Retina (tissue), 1 donor: ENCODE measurements at regions not wholly inside any gene's neighbourhood (a gene's known extent, or its start where the extent isn't known, plus 50 kb on each side); places are given as distances from the start of the nearest gene placed in this dataset.
"Not testable (repeated sequence)": the region's sequence is repeated elsewhere in the genome, so short reads cannot be mapped to it uniquely, and the experiment has no call there.

Experiments
- DNase-seq: peaks from one replicate; pipeline ENCODE4 v3.0.0-alpha.2; 2016

GRCh38 chr7:13241416-13241815, 554.0 kb downstream of the ARL4A start:
- no peak for DNase-seq

GRCh38 chr7:13257661-13258060, 570.2 kb downstream of the ARL4A start:
- DNase-seq: no peak

DNA sequence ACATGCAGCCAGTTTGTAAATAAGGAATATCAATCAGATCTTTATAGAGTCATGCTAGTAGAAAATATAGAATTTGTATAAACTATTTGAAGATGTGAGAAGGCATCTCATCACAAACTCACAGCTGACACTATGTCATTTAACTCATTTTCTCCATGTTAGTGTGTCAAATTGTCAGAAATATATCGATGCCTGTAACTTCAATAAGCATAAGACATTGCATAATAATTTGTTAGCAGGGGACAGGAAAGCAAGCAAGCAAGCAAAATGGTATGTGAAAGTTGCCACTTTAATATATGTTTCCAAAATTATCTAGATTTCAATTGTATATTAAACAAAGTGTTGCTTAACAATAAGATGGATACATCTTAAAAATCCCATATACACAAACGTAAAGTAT, 571.0 kb downstream of the ARL4A start:
- DNase-seq: no peak

- DNase-seq: no peak
Observed at GRCh38 chr7:13259930-13260329, 572.5 kb downstream of the ARL4A start.

GRCh38 chr7:13262929-13263530, 575.6 kb downstream of the ARL4A start:
- DNase-seq: no peak

DNA sequence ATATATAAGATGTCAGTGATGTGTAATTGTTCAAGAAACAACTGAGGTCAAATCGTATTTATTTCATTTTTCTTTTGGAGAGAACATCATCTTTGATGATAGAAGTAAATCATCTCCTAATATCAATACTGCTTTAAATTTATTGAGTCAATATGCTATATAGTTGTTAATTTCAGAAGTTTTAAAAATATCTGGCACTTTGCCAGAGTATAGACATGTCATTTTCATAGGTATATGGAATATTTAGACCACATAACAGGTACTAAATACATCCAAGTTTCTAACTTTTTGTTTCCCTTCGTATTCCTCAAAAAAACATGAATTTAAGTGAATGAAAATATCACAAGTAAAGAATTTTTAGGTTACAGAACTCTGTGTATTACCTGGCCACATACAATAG, 577.8 kb downstream of the ARL4A start:
- DNase-seq: no peak

- DNase-seq: not testable (repeated sequence)
Observed at GRCh38 chr7:13274205-13274604, 586.8 kb downstream of the ARL4A start.

DNA sequence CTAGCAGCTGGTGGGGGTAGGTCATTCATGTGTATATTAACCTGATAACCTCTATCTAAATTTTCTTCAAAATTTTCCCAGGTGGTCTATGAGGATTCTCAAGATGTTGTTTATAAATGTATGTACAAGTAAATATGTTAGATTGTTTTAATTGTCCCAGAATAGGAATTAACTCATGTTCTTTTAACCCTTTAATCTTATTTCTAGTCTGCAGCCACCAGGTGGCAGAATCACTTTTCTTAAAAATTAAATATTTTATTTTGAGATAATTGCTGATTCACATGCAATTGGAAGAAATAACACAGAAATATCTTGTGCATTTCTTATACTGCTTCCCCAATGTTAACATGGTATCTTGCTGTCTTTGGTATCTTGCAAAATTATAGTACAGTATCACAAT, 589.5 kb downstream of the ARL4A start:
- DNase-seq: no peak

- no peak for DNase-seq
Observed at GRCh38 chr7:13278020-13278419, 590.6 kb downstream of the ARL4A start.

DNA sequence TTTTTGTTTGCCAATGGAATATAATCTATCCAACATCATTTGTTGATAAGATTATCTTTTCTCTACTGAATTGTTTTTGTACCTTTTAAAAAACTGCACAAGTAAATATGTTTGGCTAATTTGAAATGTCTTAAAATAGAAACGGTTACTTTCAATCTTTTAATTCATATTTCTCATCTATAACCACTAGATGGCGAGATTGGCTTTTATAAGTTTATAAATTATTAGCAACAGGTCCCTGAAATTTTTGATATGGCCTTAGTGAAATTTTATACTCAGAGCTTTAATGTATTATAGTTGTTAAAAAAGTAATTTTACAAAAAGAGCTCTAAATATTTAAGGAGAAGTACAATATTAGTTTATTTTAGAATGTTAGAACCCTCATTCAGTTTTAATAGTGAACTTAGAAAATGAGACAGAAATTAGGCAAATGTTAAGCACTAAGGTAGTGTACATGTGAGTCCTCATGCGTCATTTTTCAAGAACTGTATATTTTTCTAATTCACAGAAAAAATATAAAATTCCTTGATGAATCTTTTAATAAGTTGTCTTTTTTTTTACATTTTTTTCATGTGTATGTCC, 592.5 kb downstream of the ARL4A start:
- DNase-seq: no peak

- no peak for DNase-seq
Observed at GRCh38 chr7:13282377-13282980, 595.0 kb downstream of the ARL4A start.

GRCh38 chr7:13286916-13287315, 599.5 kb downstream of the ARL4A start:
- no peak for DNase-seq

GRCh38 chr7:13288516-13288915, 601.1 kb downstream of the ARL4A start:
- no peak for DNase-seq

DNA sequence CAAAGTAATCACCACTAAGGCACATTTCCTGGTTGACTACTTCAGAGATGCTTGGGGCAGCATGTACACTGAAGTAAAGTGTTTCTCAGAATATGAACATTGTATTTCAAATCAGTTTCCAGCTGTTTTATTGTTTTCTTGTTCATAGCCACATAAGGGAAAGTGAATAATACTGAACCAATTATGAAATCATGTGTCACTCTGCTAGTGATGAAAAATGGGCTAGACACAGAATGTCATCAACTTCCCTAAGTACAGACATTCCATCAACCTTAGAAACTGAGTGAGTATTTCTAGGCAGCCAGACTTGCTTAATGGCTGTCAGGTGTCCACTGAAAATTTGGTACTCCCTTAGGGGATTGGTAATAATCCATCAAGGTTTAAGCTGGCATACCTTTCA, 603.5 kb downstream of the ARL4A start:
- DNase-seq: no peak

- no peak for DNase-seq
Observed at GRCh38 chr7:13293264-13294002, 606.0 kb downstream of the ARL4A start.

GRCh38 chr7:13307040-13307439, 619.6 kb downstream of the ARL4A start:
- DNase-seq: no peak

DNA sequence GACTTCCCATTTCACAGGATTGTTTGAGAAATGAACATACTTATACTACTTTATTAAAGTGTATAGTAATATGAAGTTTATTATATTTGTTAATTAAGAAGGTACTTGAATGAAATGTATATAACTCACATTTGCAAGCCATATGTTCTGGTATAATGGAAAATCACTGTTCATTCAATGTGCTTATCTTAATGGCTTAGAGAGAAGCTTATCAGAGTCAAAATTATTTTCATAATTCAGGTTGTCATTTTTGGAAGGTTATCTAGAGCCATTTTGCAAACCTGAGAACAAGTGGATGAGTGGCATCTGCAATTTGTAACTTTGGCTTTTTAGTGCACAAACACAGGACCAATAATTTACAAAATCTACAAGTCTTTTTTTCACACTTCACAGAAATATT, 621.0 kb downstream of the ARL4A start:
- no peak for DNase-seq

GRCh38 chr7:13309535-13309934, 622.1 kb downstream of the ARL4A start:
- DNase-seq: no peak

GRCh38 chr7:13312307-13312706, 624.9 kb downstream of the ARL4A start:
- DNase-seq: no peak

DNA sequence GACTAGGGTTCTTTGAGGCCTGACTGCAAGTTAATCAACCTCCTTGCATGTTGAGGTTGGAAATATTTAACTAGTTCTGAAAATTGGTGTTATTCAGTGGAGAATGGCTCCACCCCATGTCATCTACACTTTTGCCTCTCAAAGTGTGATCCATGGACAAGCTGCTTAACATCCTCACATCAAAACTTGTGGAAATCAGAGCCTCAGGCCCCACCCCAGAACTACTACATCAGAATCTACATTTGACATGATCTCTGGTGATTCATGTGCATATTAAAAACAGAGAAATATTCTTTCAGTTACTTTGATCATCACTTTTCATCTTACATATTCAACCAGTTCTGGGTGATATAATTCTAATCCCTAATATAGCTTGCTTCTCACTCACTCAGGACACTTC, 632.9 kb downstream of the ARL4A start:
- DNase-seq: no peak

GRCh38 chr7:13321316-13321715, 633.9 kb downstream of the ARL4A start:
- no peak for DNase-seq

- no peak for DNase-seq
Observed at GRCh38 chr7:13322126-13322525, 634.7 kb downstream of the ARL4A start.

- DNase-seq: no peak
Observed at GRCh38 chr7:13327669-13328068, 640.2 kb downstream of the ARL4A start.

- no peak for DNase-seq
Observed at GRCh38 chr7:13333371-13333770, 645.9 kb downstream of the ARL4A start.
